ENCODE measurements at regions not wholly inside any gene's neighbourhood (a gene's known extent, or its start where the extent isn't known, plus 50 kb on each side); places are given as distances from the start of the nearest gene placed in this dataset.

- no peaks in the 10 kb centered on the region for H3F3A ChIP-seq (replicated peaks; ENCODE audit: low read depth)
- no peaks in the 10 kb centered on the region for H3K4me1 ChIP-seq (ENCODE audit: insufficient read depth)
- no peaks in the 10 kb centered on the region for H4K20me1 ChIP-seq (replicated peaks; ENCODE audit: insufficient read depth)
- H3K79me2 ChIP-seq (replicated peaks; ENCODE audit: insufficient read depth): no peaks in the 10 kb centered on the region
- Mint-ChIP-seq H3K27me3 (ENCODE audit: insufficient read depth, low read depth, poor library complexity) (no peaks in the 10 kb centered on the region), H3K27ac (0 out of 2 replicates have a peak overlapping the region, but pooled peaks have one; percentile 33), H3K4me1 (no peaks in the 10 kb centered on the region), H3K4me3 (no peak overlapping the region), H3K9me3 (no peaks in the 10 kb centered on the region), H3K36me3 (ENCODE audit: low read depth) (no peaks in the 10 kb centered on the region)
- no peaks in the 10 kb centered on the region for H3K9me2 ChIP-seq (ENCODE audit: insufficient read depth)
- H3K27ac ChIP-seq (ENCODE audit: low read depth): no peak overlapping the region
- ATAC-seq: no peak
- H3K27me3 ChIP-seq (ENCODE audit: insufficient read depth): no peaks in the 10 kb centered on the region
- H3K4me3 ChIP-seq: no peak overlapping the region
- H2AFZ ChIP-seq: no peak overlapping the region
- DNase-seq (ENCODE audit: low spot score): no peak
- TF ChIP-seq ZNF114 (CRISPR knock-in tag; IDR thresholded peaks at IDR 0.05) (no peak), ZNF331 (CRISPR knock-in tag; IDR thresholded peaks at IDR 0.05; ENCODE audit: low read depth) (no peak), POLR2AphosphoS5 (IDR thresholded peaks at IDR 0.05; ENCODE audit: low read depth) (no peak), EZH2phosphoT487 (IDR thresholded peaks at IDR 0.05; ENCODE audit: unreplicated experiment) (no peak), CREB1 (CRISPR knock-in tag; IDR thresholded peaks at IDR 0.05; ENCODE audit: low read depth) (no peak), EZH2 (IDR thresholded peaks at IDR 0.05; ENCODE audit: low read depth, unreplicated experiment) (no peak), ZNF462 (CRISPR knock-in tag; IDR thresholded peaks at IDR 0.05) (no peak), JUNB (IDR thresholded peaks at IDR 0.05; ENCODE audit: unreplicated experiment) (no peak), NANOG (IDR thresholded peaks at IDR 0.05; ENCODE audit: borderline replicate concordance) (no peak), STAT1 (IDR thresholded peaks at IDR 0.05; ENCODE audit: unreplicated experiment) (no peak)
- TF ChIP-seq, protein P1, sequence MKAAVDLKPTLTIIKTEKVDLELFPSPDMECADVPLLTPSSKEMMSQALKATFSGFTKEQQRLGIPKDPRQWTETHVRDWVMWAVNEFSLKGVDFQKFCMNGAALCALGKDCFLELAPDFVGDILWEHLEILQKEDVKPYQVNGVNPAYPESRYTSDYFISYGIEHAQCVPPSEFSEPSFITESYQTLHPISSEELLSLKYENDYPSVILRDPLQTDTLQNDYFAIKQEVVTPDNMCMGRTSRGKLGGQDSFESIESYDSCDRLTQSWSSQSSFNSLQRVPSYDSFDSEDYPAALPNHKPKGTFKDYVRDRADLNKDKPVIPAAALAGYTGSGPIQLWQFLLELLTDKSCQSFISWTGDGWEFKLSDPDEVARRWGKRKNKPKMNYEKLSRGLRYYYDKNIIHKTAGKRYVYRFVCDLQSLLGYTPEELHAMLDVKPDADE (IDR thresholded peaks at IDR 0.05): no peak
- TF ChIP-seq, protein P2, sequence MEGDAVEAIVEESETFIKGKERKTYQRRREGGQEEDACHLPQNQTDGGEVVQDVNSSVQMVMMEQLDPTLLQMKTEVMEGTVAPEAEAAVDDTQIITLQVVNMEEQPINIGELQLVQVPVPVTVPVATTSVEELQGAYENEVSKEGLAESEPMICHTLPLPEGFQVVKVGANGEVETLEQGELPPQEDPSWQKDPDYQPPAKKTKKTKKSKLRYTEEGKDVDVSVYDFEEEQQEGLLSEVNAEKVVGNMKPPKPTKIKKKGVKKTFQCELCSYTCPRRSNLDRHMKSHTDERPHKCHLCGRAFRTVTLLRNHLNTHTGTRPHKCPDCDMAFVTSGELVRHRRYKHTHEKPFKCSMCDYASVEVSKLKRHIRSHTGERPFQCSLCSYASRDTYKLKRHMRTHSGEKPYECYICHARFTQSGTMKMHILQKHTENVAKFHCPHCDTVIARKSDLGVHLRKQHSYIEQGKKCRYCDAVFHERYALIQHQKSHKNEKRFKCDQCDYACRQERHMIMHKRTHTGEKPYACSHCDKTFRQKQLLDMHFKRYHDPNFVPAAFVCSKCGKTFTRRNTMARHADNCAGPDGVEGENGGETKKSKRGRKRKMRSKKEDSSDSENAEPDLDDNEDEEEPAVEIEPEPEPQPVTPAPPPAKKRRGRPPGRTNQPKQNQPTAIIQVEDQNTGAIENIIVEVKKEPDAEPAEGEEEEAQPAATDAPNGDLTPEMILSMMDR (conservative IDR thresholded peaks at IDR 0.05; ENCODE audit: low read depth in 2 of 2): no peak
- TF ChIP-seq, protein P3, sequence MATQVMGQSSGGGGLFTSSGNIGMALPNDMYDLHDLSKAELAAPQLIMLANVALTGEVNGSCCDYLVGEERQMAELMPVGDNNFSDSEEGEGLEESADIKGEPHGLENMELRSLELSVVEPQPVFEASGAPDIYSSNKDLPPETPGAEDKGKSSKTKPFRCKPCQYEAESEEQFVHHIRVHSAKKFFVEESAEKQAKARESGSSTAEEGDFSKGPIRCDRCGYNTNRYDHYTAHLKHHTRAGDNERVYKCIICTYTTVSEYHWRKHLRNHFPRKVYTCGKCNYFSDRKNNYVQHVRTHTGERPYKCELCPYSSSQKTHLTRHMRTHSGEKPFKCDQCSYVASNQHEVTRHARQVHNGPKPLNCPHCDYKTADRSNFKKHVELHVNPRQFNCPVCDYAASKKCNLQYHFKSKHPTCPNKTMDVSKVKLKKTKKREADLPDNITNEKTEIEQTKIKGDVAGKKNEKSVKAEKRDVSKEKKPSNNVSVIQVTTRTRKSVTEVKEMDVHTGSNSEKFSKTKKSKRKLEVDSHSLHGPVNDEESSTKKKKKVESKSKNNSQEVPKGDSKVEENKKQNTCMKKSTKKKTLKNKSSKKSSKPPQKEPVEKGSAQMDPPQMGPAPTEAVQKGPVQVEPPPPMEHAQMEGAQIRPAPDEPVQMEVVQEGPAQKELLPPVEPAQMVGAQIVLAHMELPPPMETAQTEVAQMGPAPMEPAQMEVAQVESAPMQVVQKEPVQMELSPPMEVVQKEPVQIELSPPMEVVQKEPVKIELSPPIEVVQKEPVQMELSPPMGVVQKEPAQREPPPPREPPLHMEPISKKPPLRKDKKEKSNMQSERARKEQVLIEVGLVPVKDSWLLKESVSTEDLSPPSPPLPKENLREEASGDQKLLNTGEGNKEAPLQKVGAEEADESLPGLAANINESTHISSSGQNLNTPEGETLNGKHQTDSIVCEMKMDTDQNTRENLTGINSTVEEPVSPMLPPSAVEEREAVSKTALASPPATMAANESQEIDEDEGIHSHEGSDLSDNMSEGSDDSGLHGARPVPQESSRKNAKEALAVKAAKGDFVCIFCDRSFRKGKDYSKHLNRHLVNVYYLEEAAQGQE (IDR thresholded peaks at IDR 0.05; ENCODE audit: unreplicated experiment): no peak
- no peaks in the 10 kb centered on the region for H3K36me3 ChIP-seq (ENCODE audit: insufficient read depth)
- no peak overlapping the region for H3K4me2 ChIP-seq
Observed at GRCh38 chr3:17979911-17980310, 237.5 kb upstream of the TBC1D5 start.
